ENCODE measurements at regions not wholly inside any gene's neighbourhood (a gene's known extent, or its start where the extent isn't known, plus 50 kb on each side); places are given as distances from the start of the nearest gene placed in this dataset.

DNA sequence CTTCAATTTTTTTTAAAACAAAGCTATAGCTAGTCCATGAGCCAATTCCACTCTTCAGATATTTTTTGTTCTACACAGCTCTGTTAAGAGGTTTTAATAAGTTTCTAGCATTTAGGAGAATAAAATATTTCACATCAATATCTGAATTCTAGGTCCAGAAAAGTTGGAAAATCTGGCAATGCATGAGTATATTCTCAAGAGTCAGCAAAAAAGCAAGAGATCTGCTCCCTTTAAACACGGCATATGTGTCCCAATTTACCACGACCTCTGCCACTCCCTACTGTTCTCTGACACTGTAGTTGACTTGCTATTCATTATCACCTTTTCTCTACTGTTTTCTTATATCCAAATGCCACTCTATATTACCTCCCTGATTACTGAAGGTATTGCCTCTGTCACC is 145.1 kb upstream of the TGFBR2 start:
- Mint-ChIP-seq H3K4me3 (ENCODE audit: low read depth) (no peak overlapping the region), H3K9me3 (ENCODE audit: low read depth) (peaks cover 7% of the 10 kb centered on the region), H3K4me1 (ENCODE audit: low read depth) (no peaks in the 10 kb centered on the region), H3K27me3 (no peaks in the 10 kb centered on the region), H3K27ac (no peak overlapping the region), H3K36me3 (ENCODE audit: insufficient read depth) (no peaks in the 10 kb centered on the region)
- no peak for DNase-seq (ENCODE audit: low spot score, unreplicated experiment)
- TF ChIP-seq, protein P1, sequence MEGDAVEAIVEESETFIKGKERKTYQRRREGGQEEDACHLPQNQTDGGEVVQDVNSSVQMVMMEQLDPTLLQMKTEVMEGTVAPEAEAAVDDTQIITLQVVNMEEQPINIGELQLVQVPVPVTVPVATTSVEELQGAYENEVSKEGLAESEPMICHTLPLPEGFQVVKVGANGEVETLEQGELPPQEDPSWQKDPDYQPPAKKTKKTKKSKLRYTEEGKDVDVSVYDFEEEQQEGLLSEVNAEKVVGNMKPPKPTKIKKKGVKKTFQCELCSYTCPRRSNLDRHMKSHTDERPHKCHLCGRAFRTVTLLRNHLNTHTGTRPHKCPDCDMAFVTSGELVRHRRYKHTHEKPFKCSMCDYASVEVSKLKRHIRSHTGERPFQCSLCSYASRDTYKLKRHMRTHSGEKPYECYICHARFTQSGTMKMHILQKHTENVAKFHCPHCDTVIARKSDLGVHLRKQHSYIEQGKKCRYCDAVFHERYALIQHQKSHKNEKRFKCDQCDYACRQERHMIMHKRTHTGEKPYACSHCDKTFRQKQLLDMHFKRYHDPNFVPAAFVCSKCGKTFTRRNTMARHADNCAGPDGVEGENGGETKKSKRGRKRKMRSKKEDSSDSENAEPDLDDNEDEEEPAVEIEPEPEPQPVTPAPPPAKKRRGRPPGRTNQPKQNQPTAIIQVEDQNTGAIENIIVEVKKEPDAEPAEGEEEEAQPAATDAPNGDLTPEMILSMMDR (IDR thresholded peaks at IDR 0.05; ENCODE audit: unreplicated experiment): no peak

DNA sequence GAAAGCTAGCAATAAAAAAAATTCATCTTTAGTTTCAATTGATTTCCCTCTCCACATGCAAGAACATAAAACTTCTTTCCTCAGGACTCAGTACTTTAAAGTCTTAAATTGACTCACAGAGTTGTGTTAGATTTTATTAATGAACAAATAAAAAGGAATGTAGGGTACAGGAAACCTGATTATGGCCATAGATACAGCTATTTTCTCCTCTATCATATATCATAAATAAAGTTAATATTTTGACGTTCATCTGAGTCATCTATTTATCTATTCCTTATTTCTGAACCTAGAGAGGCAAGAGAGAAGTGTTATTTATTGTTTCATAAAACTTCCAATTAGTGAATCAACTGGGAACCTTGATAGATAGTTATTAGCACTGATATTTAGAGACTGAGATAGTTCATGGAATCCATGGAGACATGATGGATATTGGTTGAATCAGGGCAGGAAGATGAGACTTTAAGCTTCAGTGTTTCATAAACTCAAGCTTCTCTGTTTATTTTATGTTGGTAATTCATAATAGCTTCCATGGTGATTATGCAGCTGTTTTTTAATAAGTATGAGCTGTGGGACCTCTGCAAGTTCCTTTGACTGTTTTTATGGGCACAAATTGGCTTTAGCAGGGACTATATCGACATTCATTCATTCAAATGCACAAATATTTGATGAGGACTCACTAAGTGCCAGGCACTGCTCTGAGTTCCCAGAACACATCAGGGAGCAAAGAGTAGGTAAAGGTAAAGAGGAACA is 143.5 kb upstream of the TGFBR2 start:
- TF ChIP-seq, protein P1 (IDR thresholded peaks at IDR 0.05; ENCODE audit: unreplicated experiment): no peak
- no peak overlapping the region for H3K27ac Mint-ChIP-seq
- no peaks in the 10 kb centered on the region for H3K27me3 Mint-ChIP-seq
- peaks cover 7% of the 10 kb centered on the region for H3K9me3 Mint-ChIP-seq (ENCODE audit: low read depth)
- no peak overlapping the region for H3K4me3 Mint-ChIP-seq (ENCODE audit: low read depth)
- no peak for DNase-seq (ENCODE audit: low spot score, unreplicated experiment)
- H3K36me3 Mint-ChIP-seq (ENCODE audit: insufficient read depth): no peaks in the 10 kb centered on the region
- no peaks in the 10 kb centered on the region for H3K4me1 Mint-ChIP-seq (ENCODE audit: low read depth)

DNA sequence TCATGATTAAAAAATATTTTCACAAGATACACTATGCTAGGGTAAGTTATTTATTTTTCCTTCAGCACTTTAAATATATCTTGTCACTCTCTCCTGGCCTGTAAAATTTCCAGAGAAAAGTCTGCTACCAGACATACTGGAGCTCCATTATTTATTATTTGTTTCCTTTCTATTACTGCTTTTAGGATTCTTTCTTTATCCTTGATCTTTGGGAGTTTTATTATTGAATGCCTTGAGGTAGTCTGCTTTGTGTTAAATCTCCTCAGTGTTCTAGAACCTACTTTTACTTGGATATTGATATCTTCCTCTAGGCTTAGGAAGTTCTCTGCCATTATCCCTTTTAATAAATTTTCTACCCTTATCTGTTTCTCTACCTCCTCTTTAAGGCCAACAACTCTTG is 142.0 kb upstream of the TGFBR2 start:
- DNase-seq (ENCODE audit: low spot score, unreplicated experiment): no peak
- Mint-ChIP-seq H3K4me1 (ENCODE audit: low read depth) (no peaks in the 10 kb centered on the region), H3K9me3 (ENCODE audit: low read depth) (peaks cover 4% of the 10 kb centered on the region), H3K4me3 (ENCODE audit: low read depth) (no peak overlapping the region), H3K27ac (no peak overlapping the region), H3K36me3 (ENCODE audit: insufficient read depth) (no peaks in the 10 kb centered on the region), H3K27me3 (no peaks in the 10 kb centered on the region)
- TF ChIP-seq, protein P1 (IDR thresholded peaks at IDR 0.05; ENCODE audit: unreplicated experiment): no peak

DNA sequence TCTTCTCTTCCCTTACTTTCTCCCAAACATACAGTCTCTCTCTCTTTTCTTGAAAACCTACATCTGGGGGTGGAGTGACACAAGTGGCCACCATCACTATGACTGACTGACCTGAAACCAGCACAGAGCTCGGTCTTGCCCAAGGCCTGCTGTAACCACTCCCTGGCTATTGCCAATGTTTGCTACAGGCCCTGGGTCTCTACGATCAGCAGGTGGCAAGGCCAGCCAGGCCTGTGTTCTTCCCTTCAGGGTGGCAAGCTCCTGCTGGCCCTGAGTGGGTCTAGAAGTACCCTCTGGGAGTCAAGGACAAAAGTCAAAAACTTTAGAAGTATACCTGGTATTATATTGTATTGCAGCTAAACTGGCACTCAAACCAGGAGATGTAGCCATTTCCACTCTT is 140.9 kb upstream of the TGFBR2 start:
- no peak for DNase-seq (ENCODE audit: low spot score, unreplicated experiment)
- Mint-ChIP-seq H3K4me1 (ENCODE audit: low read depth) (no peaks in the 10 kb centered on the region), H3K27ac (no peak overlapping the region), H3K9me3 (ENCODE audit: low read depth) (no peaks in the 10 kb centered on the region), H3K27me3 (no peaks in the 10 kb centered on the region), H3K4me3 (ENCODE audit: low read depth) (no peak overlapping the region), H3K36me3 (ENCODE audit: insufficient read depth) (no peaks in the 10 kb centered on the region)
- TF ChIP-seq, protein P1 (IDR thresholded peaks at IDR 0.05; ENCODE audit: unreplicated experiment): no peak

DNA sequence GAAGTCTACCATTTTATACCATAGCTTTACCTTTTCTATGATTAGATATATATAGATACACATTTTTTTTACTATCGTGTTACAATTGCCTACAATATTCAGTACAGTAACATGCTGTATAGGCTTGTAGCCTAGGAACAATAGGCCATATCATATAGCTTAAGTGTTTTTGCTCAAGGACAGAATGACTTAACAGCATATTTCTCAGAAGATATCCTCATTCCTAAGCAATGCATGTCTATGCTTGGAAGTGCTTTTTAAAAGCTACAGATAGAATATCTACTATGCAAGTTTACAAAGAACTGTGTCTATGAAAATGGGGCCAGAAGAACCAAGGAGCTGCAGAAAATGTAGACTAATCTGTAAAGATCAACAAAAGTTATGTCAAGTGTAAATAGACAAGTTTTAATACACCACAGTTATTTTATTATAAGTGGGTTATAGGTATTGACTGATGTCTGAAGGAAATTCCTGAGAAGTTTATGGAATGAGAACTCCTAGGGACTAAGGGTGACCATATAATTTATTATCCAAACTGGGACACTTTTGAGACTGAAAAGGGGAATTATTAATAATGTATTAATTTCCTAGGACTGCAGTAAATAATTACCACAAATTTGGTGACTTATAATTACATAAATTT is 138.7 kb upstream of the TGFBR2 start:
- TF ChIP-seq, protein P1 (IDR thresholded peaks at IDR 0.05; ENCODE audit: unreplicated experiment): no peak
- DNase-seq (ENCODE audit: low spot score, unreplicated experiment): no peak
- Mint-ChIP-seq H3K27ac (no peak overlapping the region), H3K9me3 (ENCODE audit: low read depth) (no peaks in the 10 kb centered on the region), H3K27me3 (no peaks in the 10 kb centered on the region), H3K4me1 (ENCODE audit: low read depth) (no peaks in the 10 kb centered on the region), H3K36me3 (ENCODE audit: insufficient read depth) (no peaks in the 10 kb centered on the region), H3K4me3 (ENCODE audit: low read depth) (no peak overlapping the region)
